OCI-LY7 (cell line): ENCODE measurements at regions not wholly inside any gene's neighbourhood (a gene's known extent, or its start where the extent isn't known, plus 50 kb on each side); places are given as distances from the start of the nearest gene placed in this dataset.

ENCODE experiments used
- BruUV-seq: library from RNA; stranded (reverse); fragments of 400-500 nt; replicated peaks from 2 replicates; lab custom pipeline; 2021; lab: Mats Ljungman, UMichigan
- CTCF ChIA-PET: fragments of 300-600 bp; sonication (Branson Sonifier 250); formaldehyde crosslinking; loops from one replicate; lab custom pipeline; 2022; ENCODE audit warnings: antibody characterized with exemption; ENCODE audit not compliant: unreplicated experiment; lab: Charles Lee
- POLR2A ChIA-PET: fragments of 300-600 bp; sonication (Branson Sonifier 250); formaldehyde crosslinking; loops from one replicate; lab custom pipeline; 2022; ENCODE audit warnings: antibody characterized with exemption; lab: Charles Lee
- DNase-seq: peaks from one replicate; pipeline ENCODE4 v3.0.0-alpha.2; 2015; ENCODE audit warnings: low spot score
- H2AFZ ChIP-seq: fragments of 200-600 bp; sonication (generic), shearing (Covaris generic); 2 replicates; pipeline ENCODE4 v1.6.1; 2014; ENCODE audit warnings: mild to moderate bottlenecking, antibody characterized with exemption, low read length, moderate library complexity
- H3K27ac ChIP-seq: fragments of 200-600 bp; sonication (generic); 2 replicates; pipeline ENCODE4 v1.5.1; 2014; ENCODE audit warnings: mixed run types, low read depth, mild to moderate bottlenecking, moderate library complexity, low read length, inconsistent platforms; ENCODE audit not compliant: poor library complexity, severe bottlenecking
- H3K36me3 ChIP-seq: fragments of 200-600 bp; sonication (generic); 2 replicates; pipeline ENCODE4 v1.6.1; 2014; ENCODE audit warnings: mild to moderate bottlenecking, antibody characterized with exemption, low read length, moderate library complexity, mixed read lengths; ENCODE audit not compliant: insufficient read depth
- H3K4me1 ChIP-seq: fragments of 200-600 bp; sonication (generic); 2 replicates; pipeline ENCODE4 v1.5.1; 2014; ENCODE audit warnings: mild to moderate bottlenecking, low read length; ENCODE audit not compliant: insufficient read depth, poor library complexity, severe bottlenecking
- H3K4me2 ChIP-seq: fragments of 200-600 bp; sonication (generic); 2 replicates; pipeline ENCODE4 v1.6.1; 2014; ENCODE audit warnings: mild to moderate bottlenecking, low read length
- H3K4me3 ChIP-seq: fragments of 200-600 bp; sonication (generic); 2 replicates; pipeline ENCODE4 v1.5.1; 2014; ENCODE audit warnings: mild to moderate bottlenecking, low read depth, low read length; ENCODE audit not compliant: poor library complexity, severe bottlenecking
- H3K79me2 ChIP-seq: fragments of 200-600 bp; sonication (generic); 2 replicates; pipeline ENCODE4 v1.6.1; 2016; ENCODE audit warnings: low read depth, mild to moderate bottlenecking, low read length, moderate library complexity, mixed read lengths; ENCODE audit not compliant: insufficient read depth
- H3K9me2 ChIP-seq: fragments of 200-600 bp; sonication (generic); 2 replicates; pipeline ENCODE4 v1.6.1; 2016; ENCODE audit warnings: mild to moderate bottlenecking, low read length, mixed read lengths; ENCODE audit not compliant: insufficient read depth
- H3K9me3 ChIP-seq: fragments of 200-600 bp; sonication (generic); 2 replicates; pipeline ENCODE4 v1.6.1; 2014; ENCODE audit warnings: mild to moderate bottlenecking, mixed run types, low read length, mixed read lengths
- H4K20me1 ChIP-seq: fragments of 200-600 bp; sonication (generic); 2 replicates; pipeline ENCODE4 v1.6.1; 2014; ENCODE audit warnings: mild to moderate bottlenecking, antibody characterized with exemption, low read length, moderate library complexity, mixed read lengths; ENCODE audit not compliant: insufficient read depth
- EZH2phosphoT487 ChIP-seq: fragments of 200-600 bp; sonication (generic); IDR thresholded peaks from 2 replicates; pipeline ENCODE4 v1.6.1; 2018; ENCODE audit warnings: low read depth, borderline replicate concordance, mild to moderate bottlenecking, mixed run types, antibody characterized with exemption, low read length, moderate library complexity, mixed read lengths
- intact Hi-C: fragments of 100-400 bp; cut with micrococcal nuclease; formaldehyde crosslinking; loops from one replicate; pipeline ENCODE4 v1.10.0; 2022; ENCODE audit not compliant: unreplicated experiment
- TF ChIP-seq, protein P1 (sequence below): fragments of 200-600 bp; sonication (generic); conservative IDR thresholded peaks from 2 replicates; pipeline ENCODE4 v1.5.1; 2014; ENCODE audit warnings: mild to moderate bottlenecking, antibody characterized with exemption, low read length, moderate library complexity, mixed read lengths

DNA sequence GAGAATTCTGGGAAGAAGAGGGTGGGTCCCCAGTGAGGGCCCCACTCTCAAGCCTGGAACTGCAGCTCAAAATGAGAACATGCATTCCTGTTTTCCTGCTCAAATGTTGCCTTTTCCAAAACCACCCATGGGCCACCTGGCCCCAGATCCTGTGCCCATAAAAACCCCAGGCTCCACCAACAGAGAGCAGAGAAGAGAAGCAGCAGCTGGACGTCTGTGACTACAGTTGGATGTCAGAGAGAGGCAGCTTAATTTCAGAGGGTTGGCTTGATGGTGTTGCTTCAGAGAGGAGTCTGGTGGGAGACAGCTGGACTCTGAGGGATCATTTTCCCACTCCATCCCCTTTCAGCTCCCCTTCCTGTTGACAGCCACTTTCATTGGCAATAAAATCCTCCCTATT, 256.4 kb downstream of the FZD1 start:
- Histone ChIP-seq H4K20me1 (no peaks in the 10 kb centered on the region), H3K4me3 (no peak overlapping the region), H3K9me3 (no peaks in the 10 kb centered on the region), H2AFZ (no peak overlapping the region), H3K36me3 (no peaks in the 10 kb centered on the region), H3K9me2 (no peaks in the 10 kb centered on the region), H3K4me2 (no peak overlapping the region), H3K4me1 (no peaks in the 10 kb centered on the region), H3K27ac (no peak overlapping the region), H3K79me2 (no peaks in the 10 kb centered on the region)
- no TSS peak for BruUV-seq
- CTCF ChIA-PET: no interaction called here
- intact Hi-C loops: loop anchor here (5.0 kb wide), 1 partner anchor 48 kb away; no protein-coding TSS in a partner anchor
- TF ChIP-seq EZH2phosphoT487: no peak
- TF ChIP-seq, protein P1, sequence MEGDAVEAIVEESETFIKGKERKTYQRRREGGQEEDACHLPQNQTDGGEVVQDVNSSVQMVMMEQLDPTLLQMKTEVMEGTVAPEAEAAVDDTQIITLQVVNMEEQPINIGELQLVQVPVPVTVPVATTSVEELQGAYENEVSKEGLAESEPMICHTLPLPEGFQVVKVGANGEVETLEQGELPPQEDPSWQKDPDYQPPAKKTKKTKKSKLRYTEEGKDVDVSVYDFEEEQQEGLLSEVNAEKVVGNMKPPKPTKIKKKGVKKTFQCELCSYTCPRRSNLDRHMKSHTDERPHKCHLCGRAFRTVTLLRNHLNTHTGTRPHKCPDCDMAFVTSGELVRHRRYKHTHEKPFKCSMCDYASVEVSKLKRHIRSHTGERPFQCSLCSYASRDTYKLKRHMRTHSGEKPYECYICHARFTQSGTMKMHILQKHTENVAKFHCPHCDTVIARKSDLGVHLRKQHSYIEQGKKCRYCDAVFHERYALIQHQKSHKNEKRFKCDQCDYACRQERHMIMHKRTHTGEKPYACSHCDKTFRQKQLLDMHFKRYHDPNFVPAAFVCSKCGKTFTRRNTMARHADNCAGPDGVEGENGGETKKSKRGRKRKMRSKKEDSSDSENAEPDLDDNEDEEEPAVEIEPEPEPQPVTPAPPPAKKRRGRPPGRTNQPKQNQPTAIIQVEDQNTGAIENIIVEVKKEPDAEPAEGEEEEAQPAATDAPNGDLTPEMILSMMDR: no peak
- no peak for DNase-seq
- POLR2A ChIA-PET: no interaction called here

DNA sequence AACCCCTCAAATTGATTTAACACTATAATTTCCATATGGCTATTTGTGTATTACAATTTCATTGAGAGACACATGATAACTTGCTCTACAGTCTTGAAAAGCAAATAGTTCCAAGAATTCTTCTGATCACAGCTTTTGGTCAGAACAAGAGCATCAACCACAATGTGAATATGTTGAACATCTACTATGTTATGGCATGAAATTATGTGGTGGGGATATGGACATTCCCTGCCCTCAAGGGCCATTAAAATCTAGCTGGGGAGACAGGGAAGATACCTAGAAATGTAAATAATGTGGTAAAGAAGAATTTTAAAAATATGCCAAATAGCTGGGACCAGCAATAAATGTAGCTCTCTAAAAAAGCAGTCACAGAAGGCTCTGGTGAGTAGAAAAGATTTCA, 262.2 kb downstream of the FZD1 start:
- Histone ChIP-seq H3K4me2 (no peak overlapping the region), H3K4me3 (no peak overlapping the region), H3K27ac (no peak overlapping the region), H2AFZ (no peak overlapping the region), H3K79me2 (no peaks in the 10 kb centered on the region), H3K36me3 (no peaks in the 10 kb centered on the region), H3K9me2 (no peaks in the 10 kb centered on the region), H3K9me3 (no peaks in the 10 kb centered on the region), H4K20me1 (no peaks in the 10 kb centered on the region), H3K4me1 (no peaks in the 10 kb centered on the region)
- CTCF ChIA-PET: no interaction called here
- BruUV-seq: no TSS peak
- POLR2A ChIA-PET: no interaction called here
- no peak for TF ChIP-seq EZH2phosphoT487
- TF ChIP-seq, protein P1: no peak
- intact Hi-C loops: no loop called here
- no peak for DNase-seq

DNA sequence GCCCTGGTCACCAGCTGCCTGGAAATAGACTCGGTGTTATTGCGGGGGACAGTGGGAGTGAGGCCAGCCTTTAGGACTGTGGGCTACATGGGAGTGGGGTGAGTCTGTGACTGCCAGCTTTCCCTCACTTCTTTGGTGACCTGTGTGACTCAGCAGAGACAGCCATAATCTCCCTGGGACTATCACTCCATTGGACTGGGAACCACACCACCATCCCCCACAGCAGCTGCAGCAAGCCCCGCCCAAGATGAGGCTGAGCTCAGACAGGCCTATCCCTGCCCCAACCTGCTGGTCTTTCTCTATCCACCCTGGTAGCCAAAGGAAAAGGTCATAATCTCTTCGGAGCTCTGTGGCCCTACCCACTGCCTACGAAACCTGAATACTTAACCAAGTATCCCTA, 263.2 kb downstream of the FZD1 start:
- Histone ChIP-seq H3K4me2 (no peak overlapping the region), H3K4me1 (no peaks in the 10 kb centered on the region), H4K20me1 (no peaks in the 10 kb centered on the region), H2AFZ (no peak overlapping the region), H3K9me3 (no peaks in the 10 kb centered on the region), H3K36me3 (no peaks in the 10 kb centered on the region), H3K9me2 (no peaks in the 10 kb centered on the region), H3K79me2 (no peaks in the 10 kb centered on the region), H3K27ac (no peak overlapping the region), H3K4me3 (no peak overlapping the region)
- ChIA-PET POLR2A (no interaction called here), CTCF (no interaction called here)
- TF ChIP-seq, protein P1: no peak
- TF ChIP-seq EZH2phosphoT487: no peak
- intact Hi-C loops: no loop called here
- BruUV-seq: no TSS peak
- DNase-seq: no peak
